ENCODE measurements at regions not wholly inside any gene's neighbourhood (a gene's known extent, or its start where the extent isn't known, plus 50 kb on each side); places are given as distances from the start of the nearest gene placed in this dataset.
A peak's percentile ranks its signal among the peaks of the same experiment; 100 is the strongest.
"Not testable (repeated sequence)": the region's sequence is repeated elsewhere in the genome, so short reads cannot be mapped to it uniquely, and the experiment has no call there.

GRCh38 chr12:124211753-124212152 is 83.1 kb upstream of the RFLNA start:
- no peaks in the 10 kb centered on the region for H3K4me1 Mint-ChIP-seq (ENCODE audit: low read depth)
- POLR2A ChIA-PET = no interaction called here
- CTCF ChIA-PET = no interaction called here
- intact Hi-C loops (cut with micrococcal nuclease) = no loop called here
- H3K27ac Mint-ChIP-seq = no peak overlapping the region
- H3K9me3 Mint-ChIP-seq = peaks cover 29% of the 10 kb centered on the region
- no peak overlapping the region for H3K4me3 Mint-ChIP-seq
- peaks cover 9% of the 10 kb centered on the region for H3K27me3 Mint-ChIP-seq
- H3K36me3 Mint-ChIP-seq = peaks cover 3% of the 10 kb centered on the region
- DNase-seq = no peak

DNA sequence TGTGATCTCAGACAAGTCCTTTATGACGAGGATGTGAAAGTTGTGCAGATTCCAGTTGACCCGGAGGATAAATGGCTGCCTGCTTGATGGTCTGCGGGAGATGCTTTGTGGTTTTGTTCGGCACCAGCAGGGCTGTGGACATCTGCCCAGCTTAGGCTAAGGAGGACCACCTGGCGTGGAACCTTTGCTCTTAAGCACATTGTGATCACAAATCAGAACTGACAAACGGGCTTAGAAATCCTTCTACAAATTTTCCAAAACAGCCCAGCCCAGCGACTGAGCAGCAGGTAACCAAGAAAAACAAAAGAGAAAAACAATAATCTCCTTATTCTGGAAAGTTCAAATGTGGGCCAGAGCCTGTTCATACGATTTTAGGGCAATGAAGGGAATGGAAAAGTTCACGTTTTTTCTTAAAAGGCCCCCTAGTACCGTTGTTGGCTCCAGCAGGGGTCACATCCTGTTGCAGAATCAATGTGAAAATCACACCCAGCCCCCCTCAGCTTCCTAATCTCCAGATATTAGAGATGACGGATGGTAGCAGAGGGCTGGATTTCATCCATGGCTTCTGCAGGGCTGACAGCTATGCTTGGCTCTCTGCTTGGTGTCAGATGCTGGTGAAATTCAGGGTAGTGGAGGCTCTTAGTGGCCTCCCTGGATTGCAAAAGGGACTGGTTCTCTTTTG is 81.1 kb upstream of the RFLNA start:
- no peak overlapping the region for H3K27ac Mint-ChIP-seq
- CTCF ChIA-PET = no interaction called here
- intact Hi-C loops (cut with micrococcal nuclease) = no loop called here

GRCh38 chr12:124214574-124214973 is 80.3 kb upstream of the RFLNA start:
- Mint-ChIP-seq H3K4me1 (ENCODE audit: low read depth) (no peaks in the 10 kb centered on the region), H3K9me3 (peaks cover 29% of the 10 kb centered on the region), H3K27ac (no peak overlapping the region), H3K36me3 (peaks cover 3% of the 10 kb centered on the region), H3K27me3 (peaks cover 6% of the 10 kb centered on the region), H3K4me3 (no peak overlapping the region)
- intact Hi-C loops (cut with micrococcal nuclease) = no loop called here
- ChIA-PET CTCF (no interaction called here), POLR2A (no interaction called here)
- DNase-seq = no peak

More for the DNA sequence above, 81.1 kb upstream of the RFLNA start:
- H3K4me1 Mint-ChIP-seq (ENCODE audit: low read depth) = no peaks in the 10 kb centered on the region
- peaks cover 3% of the 10 kb centered on the region for H3K36me3 Mint-ChIP-seq
- DNase-seq = no peak
- H3K9me3 Mint-ChIP-seq = peaks cover 29% of the 10 kb centered on the region
- POLR2A ChIA-PET = no interaction called here
- no peak overlapping the region for H3K4me3 Mint-ChIP-seq
- peaks cover 7% of the 10 kb centered on the region for H3K27me3 Mint-ChIP-seq

DNA sequence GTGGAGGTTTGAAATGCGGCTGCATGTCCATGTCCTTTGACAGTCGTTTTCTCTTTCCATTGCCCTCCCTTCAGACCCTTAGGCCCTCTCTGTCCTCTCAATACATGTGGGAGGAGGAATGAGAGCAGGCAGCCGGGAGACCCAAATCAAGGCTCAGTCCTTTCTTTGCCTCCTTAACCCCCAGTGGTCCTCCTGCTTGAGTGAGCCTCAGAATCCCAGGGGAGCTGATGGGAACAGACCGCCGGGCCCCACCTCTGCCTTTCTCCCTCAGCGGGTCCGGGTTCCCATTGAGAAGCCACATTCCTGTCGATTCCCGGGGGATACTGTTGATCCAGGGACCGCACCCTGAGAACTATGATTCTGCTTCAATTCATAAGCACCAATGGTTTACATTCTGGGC is 77.9 kb upstream of the RFLNA start:
- H3K27me3 Mint-ChIP-seq = peaks cover 6% of the 10 kb centered on the region
- no peak for DNase-seq
- no peak overlapping the region for H3K27ac Mint-ChIP-seq
- POLR2A ChIA-PET = no interaction called here
- CTCF ChIA-PET = no interaction called here
- no peaks in the 10 kb centered on the region for H3K4me1 Mint-ChIP-seq (ENCODE audit: low read depth)
- H3K4me3 Mint-ChIP-seq = no peak overlapping the region
- intact Hi-C loops (cut with micrococcal nuclease) = no loop called here
- H3K9me3 Mint-ChIP-seq = peaks cover 30% of the 10 kb centered on the region
- peaks cover 3% of the 10 kb centered on the region for H3K36me3 Mint-ChIP-seq

GRCh38 chr12:124217508-124218242 is 77.2 kb upstream of the RFLNA start:
- no peak for DNase-seq
- CTCF ChIA-PET = no interaction called here
- Mint-ChIP-seq H3K27ac (no peak overlapping the region), H3K36me3 (peaks cover 3% of the 10 kb centered on the region), H3K9me3 (peaks cover 30% of the 10 kb centered on the region), H3K27me3 (peaks cover 8% of the 10 kb centered on the region), H3K4me1 (ENCODE audit: low read depth) (no peaks in the 10 kb centered on the region), H3K4me3 (no peak overlapping the region)
- intact Hi-C loops (cut with micrococcal nuclease) = no loop called here
- POLR2A ChIA-PET = no interaction called here

- peaks cover 29% of the 10 kb centered on the region for H3K9me3 Mint-ChIP-seq
- no peak overlapping the region for H3K27ac Mint-ChIP-seq
- H3K27me3 Mint-ChIP-seq = peaks cover 10% of the 10 kb centered on the region
- H3K4me3 Mint-ChIP-seq = no peak overlapping the region
- DNase-seq = no peak
- peaks cover 3% of the 10 kb centered on the region for H3K36me3 Mint-ChIP-seq
- ChIA-PET CTCF (no interaction called here), POLR2A (no interaction called here)
- peaks cover under 1% of the 10 kb centered on the region for H3K4me1 Mint-ChIP-seq (ENCODE audit: low read depth)
- intact Hi-C loops (cut with micrococcal nuclease) = no loop called here
Observed at GRCh38 chr12:124218243-124218560, 76.7 kb upstream of the RFLNA start.

GRCh38 chr12:124218650-124219049 is 76.2 kb upstream of the RFLNA start:
- Mint-ChIP-seq H3K9me3 (peaks cover 24% of the 10 kb centered on the region), H3K27me3 (peaks cover 12% of the 10 kb centered on the region)
- CTCF ChIA-PET; H3K36me3 Mint-ChIP-seq; H3K4me3 Mint-ChIP-seq; intact Hi-C loops (cut with micrococcal nuclease); H3K27ac Mint-ChIP-seq; H3K4me1 Mint-ChIP-seq (ENCODE audit: low read depth); DNase-seq; POLR2A ChIA-PET: not testable (repeated sequence)

- Mint-ChIP-seq H3K36me3 (no peaks in the 10 kb centered on the region), H3K4me3 (no peak overlapping the region), H3K9me3 (peaks cover 7% of the 10 kb centered on the region), H3K4me1 (ENCODE audit: low read depth) (peaks cover 9% of the 10 kb centered on the region), H3K27me3 (peaks cover 22% of the 10 kb centered on the region), H3K27ac (no peak overlapping the region)
- intact Hi-C loops (cut with micrococcal nuclease) = no loop called here
- CTCF ChIA-PET = no interaction called here
- DNase-seq = no peak
- POLR2A ChIA-PET = no interaction called here
Observed at GRCh38 chr12:124222368-124223245, 72.3 kb upstream of the RFLNA start.

- H3K9me3 Mint-ChIP-seq; H3K4me1 Mint-ChIP-seq (ENCODE audit: low read depth); H3K27ac Mint-ChIP-seq; H3K36me3 Mint-ChIP-seq; POLR2A ChIA-PET; intact Hi-C loops (cut with micrococcal nuclease); H3K4me3 Mint-ChIP-seq: not testable (repeated sequence)
- DNase-seq = peak; percentile 43
- H3K27me3 Mint-ChIP-seq = peaks cover 22% of the 10 kb centered on the region
- CTCF ChIA-PET = interaction anchor here (0.7 kb wide), 1 partner anchor 145 kb away, joined by 3 read pairs; no protein-coding TSS in a partner anchor
Observed at GRCh38 chr12:124223733-124224138, 71.2 kb upstream of the RFLNA start.

- POLR2A ChIA-PET = no interaction called here
- Mint-ChIP-seq H3K4me1 (ENCODE audit: low read depth) (peaks cover 9% of the 10 kb centered on the region), H3K36me3 (no peaks in the 10 kb centered on the region), H3K27ac (no peak overlapping the region), H3K4me3 (no peak overlapping the region), H3K27me3 (peaks cover 22% of the 10 kb centered on the region), H3K9me3 (peaks cover 7% of the 10 kb centered on the region)
- CTCF ChIA-PET = interaction anchor here (0.7 kb wide), 1 partner anchor 146 kb away, joined by 3 read pairs; no protein-coding TSS in a partner anchor
- DNase-seq = no peak
- intact Hi-C loops (cut with micrococcal nuclease) = no loop called here
Observed at GRCh38 chr12:124224535-124225110, 70.3 kb upstream of the RFLNA start.

GRCh38 chr12:124225730-124226129 is 69.2 kb upstream of the RFLNA start:
- Mint-ChIP-seq H3K27ac (no peak overlapping the region), H3K36me3 (no peaks in the 10 kb centered on the region), H3K4me1 (ENCODE audit: low read depth) (peaks cover 9% of the 10 kb centered on the region), H3K4me3 (no peak overlapping the region), H3K9me3 (peaks cover 2% of the 10 kb centered on the region), H3K27me3 (peaks cover 22% of the 10 kb centered on the region)
- POLR2A ChIA-PET = no interaction called here
- no peak for DNase-seq
- CTCF ChIA-PET = no interaction called here
- intact Hi-C loops (cut with micrococcal nuclease) = no loop called here

DNA sequence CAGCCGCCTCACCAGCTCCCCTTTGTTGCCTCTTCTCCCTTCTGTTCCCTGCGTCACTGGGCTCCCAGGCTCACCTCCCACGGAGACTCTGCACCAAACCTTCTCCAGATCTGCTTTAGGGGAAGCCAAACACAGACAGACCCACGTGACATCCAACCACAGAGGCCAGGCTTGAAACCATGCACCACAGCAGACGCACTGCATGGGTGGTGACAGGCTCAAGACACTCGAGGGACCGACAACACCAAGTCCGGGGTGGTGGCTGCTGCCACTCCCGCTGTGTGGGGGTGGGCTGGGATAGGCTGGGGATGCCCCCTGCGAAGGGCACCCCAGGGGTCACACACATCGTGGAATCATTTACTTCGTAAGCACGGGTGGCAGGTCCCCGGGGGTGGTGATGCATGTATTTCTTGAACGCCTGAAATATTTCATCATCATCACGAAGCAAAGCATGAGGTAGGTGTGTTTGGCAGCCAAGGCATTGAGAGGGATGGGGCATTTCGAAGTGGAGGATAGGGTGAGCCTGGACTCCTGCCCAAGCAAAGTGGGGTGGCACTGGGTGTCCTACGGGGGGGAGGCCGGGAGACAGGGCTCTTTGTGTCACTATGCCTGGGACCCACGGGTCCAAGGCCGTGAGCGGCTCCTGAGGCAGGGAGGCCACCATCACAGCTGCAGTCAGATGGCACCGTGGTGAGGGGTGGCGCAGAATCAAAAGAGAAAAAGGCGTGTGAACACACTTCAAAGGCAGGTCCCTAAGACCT is 66.8 kb upstream of the RFLNA start:
- H3K9me3 Mint-ChIP-seq = no peaks in the 10 kb centered on the region
- DNase-seq = peak; percentile 10
- intact Hi-C loops (cut with micrococcal nuclease) = no loop called here
- H3K4me1 Mint-ChIP-seq (ENCODE audit: low read depth) = peaks cover 9% of the 10 kb centered on the region
- no peak overlapping the region for H3K4me3 Mint-ChIP-seq
- no peak overlapping the region for H3K27ac Mint-ChIP-seq
- peaks cover 18% of the 10 kb centered on the region for H3K27me3 Mint-ChIP-seq
- ChIA-PET CTCF (no interaction called here), POLR2A (interaction anchor here (0.7 kb wide), 1 partner anchor 535 kb away, joined by 3 read pairs; no protein-coding TSS in a partner anchor)
- no peaks in the 10 kb centered on the region for H3K36me3 Mint-ChIP-seq

Data from activated CD4-positive, alpha-beta memory T cell treated with anti-CD3 and anti-CD28 coated beads for 36 hours (primary cell).